ENCODE measurements at regions not wholly inside any gene's neighbourhood (a gene's known extent, or its start where the extent isn't known, plus 50 kb on each side); places are given as distances from the start of the nearest gene placed in this dataset.

- H3K27ac Mint-ChIP-seq, result no peak overlapping the region
- H3K27me3 Mint-ChIP-seq, result peaks cover 0 to 9% of the 10 kb centered on the region in 2 donors
- H3K4me3 Mint-ChIP-seq, result no peak overlapping the region
- ATAC-seq (replicated peaks), result no peak
- no peaks in the 10 kb centered on the region for H3K9me3 Mint-ChIP-seq
- no peak for DNase-seq
- no peaks in the 10 kb centered on the region for H3K36me3 Mint-ChIP-seq
- H3K4me1 Mint-ChIP-seq, result no peaks in the 10 kb centered on the region
Measured at GRCh38 chr20:34163307-34163706, 51.3 kb upstream of the EIF2S2 start.

DNA sequence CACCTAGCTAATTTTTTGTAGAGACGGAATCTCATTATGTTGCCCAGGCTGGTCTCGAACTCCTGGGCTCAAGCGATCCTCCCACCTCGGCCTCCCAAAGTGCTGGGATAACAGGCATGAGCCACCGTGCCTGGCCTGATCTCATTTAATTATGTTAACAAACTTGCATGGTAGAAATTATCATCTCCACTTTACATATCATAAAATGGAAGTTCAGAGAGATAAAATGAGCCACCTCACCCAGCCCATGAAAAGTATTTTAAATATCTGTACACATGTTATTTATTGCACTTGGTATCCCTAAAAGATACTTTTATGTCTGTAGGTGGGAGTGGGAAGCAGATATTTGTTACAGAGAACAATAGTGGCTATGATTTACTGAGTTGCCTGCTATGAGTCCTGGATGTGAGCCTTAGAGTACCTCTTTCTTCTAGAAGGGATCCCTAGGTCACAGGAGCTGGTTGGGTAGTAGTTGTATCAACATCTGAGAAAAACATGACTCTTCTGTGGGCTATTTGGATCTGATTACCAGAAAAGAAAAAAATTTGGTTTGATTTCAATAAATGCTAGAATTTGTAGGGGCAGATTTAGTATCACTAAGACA, 52.4 kb upstream of the EIF2S2 start:
- Mint-ChIP-seq H3K4me1 (no peaks in the 10 kb centered on the region), H3K36me3 (no peaks in the 10 kb centered on the region), H3K27ac (no peak overlapping the region), H3K27me3 (peaks cover 0 to 5% of the 10 kb centered on the region in 2 donors), H3K4me3 (no peak overlapping the region), H3K9me3 (no peaks in the 10 kb centered on the region)
- ATAC-seq (replicated peaks) (no peak), DNase-seq (no peak)

GRCh38 chr20:34165018-34165619, 53.1 kb upstream of the EIF2S2 start:
- Mint-ChIP-seq H3K27me3 (peaks cover 0 to 5% of the 10 kb centered on the region in 2 donors), H3K36me3 (no peaks in the 10 kb centered on the region), H3K9me3 (no peaks in the 10 kb centered on the region), H3K4me1 (no peaks in the 10 kb centered on the region), H3K27ac (no peak overlapping the region), H3K4me3 (no peak overlapping the region)
- ATAC-seq (replicated peaks), result no peak
- DNase-seq, result no peak

GRCh38 chr20:34171640-34172039, 59.6 kb upstream of the EIF2S2 start:
- ATAC-seq (replicated peaks) (no peak), DNase-seq (no peak)
- Mint-ChIP-seq H3K4me3 (no peak overlapping the region), H3K9me3 (no peaks in the 10 kb centered on the region), H3K27me3 (peaks cover 0 to 5% of the 10 kb centered on the region in 2 donors), H3K36me3 (no peaks in the 10 kb centered on the region), H3K4me1 (no peaks in the 10 kb centered on the region), H3K27ac (no peak overlapping the region)

- H3K4me1 Mint-ChIP-seq, result no peaks in the 10 kb centered on the region
- no peaks in the 10 kb centered on the region for H3K36me3 Mint-ChIP-seq
- no peak overlapping the region for H3K27ac Mint-ChIP-seq
- no peak overlapping the region for H3K4me3 Mint-ChIP-seq
- no peaks in the 10 kb centered on the region for H3K27me3 Mint-ChIP-seq
- no peak for ATAC-seq (replicated peaks)
- H3K9me3 Mint-ChIP-seq, result no peaks in the 10 kb centered on the region
- no peak for DNase-seq
Measured at GRCh38 chr20:34172926-34173325, 60.9 kb upstream of the EIF2S2 start.

GRCh38 chr20:34175079-34175478, 63.0 kb upstream of the EIF2S2 start:
- Mint-ChIP-seq H3K27ac (no peak overlapping the region), H3K36me3 (no peaks in the 10 kb centered on the region), H3K9me3 (no peaks in the 10 kb centered on the region), H3K4me1 (no peaks in the 10 kb centered on the region), H3K4me3 (no peak overlapping the region), H3K27me3 (peaks cover 0 to 4% of the 10 kb centered on the region in 2 donors)
- no peak for DNase-seq
- no peak for ATAC-seq (replicated peaks)

DNA sequence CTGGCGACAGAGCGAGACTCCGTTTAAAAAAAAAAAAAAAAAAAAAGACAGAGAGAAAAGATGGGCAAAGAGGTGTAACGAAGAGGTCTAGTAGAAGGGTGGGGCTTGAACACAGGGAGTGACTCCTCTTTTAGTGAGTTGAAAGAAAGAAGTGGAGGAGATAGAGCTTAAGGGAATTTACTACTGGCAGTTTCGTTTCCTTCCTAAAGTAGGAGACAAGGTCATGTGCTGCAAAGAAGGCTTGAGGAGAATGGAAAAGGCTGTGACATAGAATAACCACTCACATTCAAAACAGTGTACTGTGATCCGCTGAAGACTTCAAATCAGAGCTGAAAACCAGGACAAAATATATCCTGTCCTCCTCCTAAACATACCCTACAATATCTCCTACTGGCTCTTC, 63.8 kb upstream of the EIF2S2 start:
- no peaks in the 10 kb centered on the region for H3K4me1 Mint-ChIP-seq
- H3K27me3 Mint-ChIP-seq, result peaks cover 0 to 4% of the 10 kb centered on the region in 2 donors
- no peak overlapping the region for H3K27ac Mint-ChIP-seq
- no peaks in the 10 kb centered on the region for H3K36me3 Mint-ChIP-seq
- no peak for DNase-seq
- ATAC-seq (replicated peaks), result no peak
- no peaks in the 10 kb centered on the region for H3K9me3 Mint-ChIP-seq
- no peak overlapping the region for H3K4me3 Mint-ChIP-seq

DNA sequence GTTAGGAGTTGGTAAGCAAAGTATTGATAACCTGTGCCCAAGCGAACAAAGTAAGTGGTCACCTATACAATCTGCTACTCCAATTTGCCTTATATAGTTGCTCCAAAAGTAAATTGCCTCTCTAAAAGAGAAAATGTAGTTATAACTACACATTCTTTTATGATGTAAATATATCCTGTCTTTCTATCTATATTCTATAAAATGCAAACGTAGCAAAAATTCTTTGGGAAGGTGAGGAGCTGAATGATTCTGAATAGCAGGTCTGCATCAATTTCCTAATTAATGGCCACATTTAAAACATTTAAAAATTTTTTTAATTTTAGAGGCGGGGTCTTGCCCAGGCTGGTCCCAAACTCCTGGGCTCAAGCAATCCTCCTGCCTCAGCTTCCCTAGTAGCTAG, 64.2 kb upstream of the ASIP start:
- H3K27me3 Mint-ChIP-seq, result peaks cover 0 to 4% of the 10 kb centered on the region in 2 donors
- no peaks in the 10 kb centered on the region for H3K9me3 Mint-ChIP-seq
- H3K36me3 Mint-ChIP-seq, result no peaks in the 10 kb centered on the region
- no peak for DNase-seq
- no peak overlapping the region for H3K27ac Mint-ChIP-seq
- no peaks in the 10 kb centered on the region for H3K4me1 Mint-ChIP-seq
- no peak for ATAC-seq (replicated peaks)
- no peak overlapping the region for H3K4me3 Mint-ChIP-seq

DNA sequence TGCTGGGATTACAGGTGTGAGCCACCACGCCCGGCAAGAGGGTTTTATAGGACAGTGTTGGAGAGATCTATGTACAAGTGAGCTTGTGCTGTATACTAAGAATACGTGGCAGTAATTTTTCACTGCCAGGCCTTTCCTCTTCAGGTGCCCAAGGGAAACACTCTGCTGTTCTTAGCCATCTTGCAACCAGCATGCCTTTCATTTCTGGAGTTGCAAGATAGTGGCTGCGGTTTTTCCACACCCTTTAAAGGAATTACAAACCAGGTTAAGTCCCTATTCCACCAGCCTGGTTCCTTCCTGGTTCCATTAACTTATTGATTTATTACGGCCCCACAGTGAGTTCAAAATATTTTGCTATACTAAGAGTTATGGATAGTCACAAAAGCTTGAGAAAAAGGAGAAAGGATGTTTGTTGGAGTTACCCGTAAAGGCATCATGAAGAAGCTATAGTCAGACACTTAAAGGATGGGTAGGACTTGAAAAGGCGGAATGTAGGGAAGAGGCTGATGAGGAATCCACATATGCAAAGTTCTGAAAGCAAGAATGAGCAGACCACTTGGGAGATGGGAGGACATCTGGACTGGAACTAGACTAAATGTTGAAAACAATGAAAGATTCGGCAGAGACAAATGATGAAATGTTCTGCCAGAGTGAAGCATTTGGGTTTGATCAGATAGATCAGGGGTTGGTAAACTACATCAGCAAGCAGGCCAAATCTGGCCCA, 61.4 kb upstream of the ASIP start:
- H3K9me3 Mint-ChIP-seq, result no peaks in the 10 kb centered on the region
- ATAC-seq (replicated peaks) (no peak), DNase-seq (no peak)
- H3K4me1 Mint-ChIP-seq, result no peaks in the 10 kb centered on the region
- H3K27ac Mint-ChIP-seq, result no peak overlapping the region
- H3K27me3 Mint-ChIP-seq, result peaks cover 0 to 9% of the 10 kb centered on the region in 2 donors
- no peaks in the 10 kb centered on the region for H3K36me3 Mint-ChIP-seq
- no peak overlapping the region for H3K4me3 Mint-ChIP-seq

DNA sequence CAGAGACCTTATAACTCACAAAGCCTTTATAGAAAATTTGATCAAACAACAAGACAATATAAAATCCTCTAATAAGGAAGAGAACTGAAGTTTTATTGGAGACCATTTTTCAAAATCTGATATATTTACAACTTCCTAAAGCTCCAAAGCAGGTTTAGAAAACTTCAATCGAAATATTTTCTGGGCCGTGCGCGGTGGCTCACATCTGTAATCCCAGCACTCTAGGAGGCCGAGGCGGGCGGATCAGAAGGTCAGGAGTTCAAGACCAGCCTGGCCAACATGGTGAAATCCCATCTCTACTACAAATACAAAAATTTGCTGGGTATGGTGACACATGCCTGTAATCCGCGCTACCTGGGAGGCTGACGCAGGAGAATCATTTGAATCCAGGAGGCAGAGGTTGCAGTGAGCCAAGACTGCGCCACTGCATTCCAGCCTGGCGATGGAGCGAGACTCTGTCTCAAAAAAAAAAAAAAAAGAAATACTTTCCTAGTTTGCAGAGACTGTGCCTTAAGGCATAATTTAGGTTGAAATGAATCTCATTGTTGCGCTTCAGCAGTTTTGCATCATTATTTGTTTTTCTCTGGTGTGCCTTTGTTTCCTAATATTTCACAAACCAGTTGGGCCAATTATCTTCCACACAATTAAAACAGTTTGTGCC, 60.6 kb upstream of the ASIP start:
- Mint-ChIP-seq H3K4me3 (no peak overlapping the region), H3K27me3 (peaks cover 0 to 9% of the 10 kb centered on the region in 2 donors), H3K36me3 (no peaks in the 10 kb centered on the region), H3K9me3 (no peaks in the 10 kb centered on the region), H3K27ac (no peak overlapping the region), H3K4me1 (peaks cover 0 to 3% of the 10 kb centered on the region in 2 donors)
- ATAC-seq (replicated peaks) (no peak), DNase-seq (no peak)

GRCh38 chr20:34181484-34181883, 59.7 kb upstream of the ASIP start:
- DNase-seq, result no peak
- peaks cover 0 to 9% of the 10 kb centered on the region in 2 donors for H3K27me3 Mint-ChIP-seq
- no peaks in the 10 kb centered on the region for H3K36me3 Mint-ChIP-seq
- H3K4me1 Mint-ChIP-seq, result peaks cover 0 to 5% of the 10 kb centered on the region in 2 donors
- H3K27ac Mint-ChIP-seq, result no peak overlapping the region
- no peak for ATAC-seq (replicated peaks)
- H3K9me3 Mint-ChIP-seq, result no peaks in the 10 kb centered on the region
- H3K4me3 Mint-ChIP-seq, result no peak overlapping the region

- H3K4me1 Mint-ChIP-seq, result peaks cover 0 to 5% of the 10 kb centered on the region in 2 donors
- peak in 1 of 2 donors; percentile 27 for ATAC-seq (replicated peaks)
- H3K4me3 Mint-ChIP-seq, result no peak overlapping the region
- H3K9me3 Mint-ChIP-seq, result no peaks in the 10 kb centered on the region
- H3K27me3 Mint-ChIP-seq, result peaks cover 13 to 19% of the 10 kb centered on the region in 2 donors
- H3K27ac Mint-ChIP-seq, result no peak overlapping the region
- no peak for DNase-seq
- H3K36me3 Mint-ChIP-seq, result no peaks in the 10 kb centered on the region
Measured at GRCh38 chr20:34185766-34186620, 55.2 kb upstream of the ASIP start.

DNA sequence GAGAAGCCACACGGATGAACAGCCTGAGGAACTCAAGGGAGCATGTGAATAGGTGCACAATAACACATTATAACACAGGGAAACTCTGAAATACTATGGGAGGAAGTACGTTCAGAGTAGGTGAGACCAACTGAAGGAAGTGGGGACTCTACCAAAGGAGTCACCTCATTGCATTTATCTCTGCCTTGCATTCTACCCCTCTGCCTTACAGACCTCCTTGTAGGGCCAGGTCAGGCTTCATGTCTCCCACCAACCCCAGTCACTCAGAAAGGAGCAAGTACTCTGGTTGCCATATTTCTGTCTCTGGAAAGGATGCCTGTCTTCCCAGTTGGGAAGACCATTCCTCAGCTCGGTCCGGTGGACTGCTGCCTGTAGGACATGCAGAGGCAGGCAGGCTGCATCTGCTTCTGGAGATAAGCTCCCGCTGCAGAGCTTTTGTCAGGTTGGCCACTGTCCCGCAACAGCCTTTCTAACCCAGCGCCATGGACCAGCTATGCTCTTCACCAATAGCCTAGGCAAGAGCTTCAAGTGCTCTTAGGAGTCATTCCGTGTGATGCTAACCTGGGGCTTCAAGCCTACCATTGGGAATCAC, 51.6 kb upstream of the ASIP start:
- Mint-ChIP-seq H3K36me3 (no peaks in the 10 kb centered on the region), H3K9me3 (no peaks in the 10 kb centered on the region), H3K27me3 (peaks cover 14 to 18% of the 10 kb centered on the region in 2 donors), H3K27ac (no peak overlapping the region), H3K4me3 (no peak overlapping the region), H3K4me1 (peaks cover 0 to 5% of the 10 kb centered on the region in 2 donors)
- ATAC-seq (replicated peaks) (no peak), DNase-seq (no peak)

DNA sequence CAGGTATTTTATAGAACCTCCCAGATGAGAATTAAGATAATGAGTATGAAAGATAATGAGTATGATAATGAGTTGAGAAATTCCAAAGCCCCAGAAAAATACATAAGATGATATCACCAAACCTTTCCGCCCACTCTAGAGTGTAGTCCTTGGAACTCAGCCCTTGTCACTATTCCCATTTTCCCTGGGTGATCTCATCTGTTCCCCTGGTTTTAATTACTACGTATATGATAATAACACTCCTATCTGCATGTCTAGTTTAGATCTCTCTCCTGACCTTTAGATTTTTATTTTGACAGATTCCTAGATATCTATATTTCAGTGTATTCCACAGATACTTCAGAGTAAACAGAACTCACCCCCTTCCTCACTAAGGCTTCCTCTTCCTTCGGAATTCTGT, 51.0 kb upstream of the ASIP start:
- DNase-seq (no peak), ATAC-seq (replicated peaks) (no peak)
- no peaks in the 10 kb centered on the region for H3K9me3 Mint-ChIP-seq
- no peak overlapping the region for H3K27ac Mint-ChIP-seq
- peaks cover 0 to 5% of the 10 kb centered on the region in 2 donors for H3K4me1 Mint-ChIP-seq
- H3K27me3 Mint-ChIP-seq, result peaks cover 18 to 20% of the 10 kb centered on the region in 2 donors
- H3K4me3 Mint-ChIP-seq, result no peak overlapping the region
- no peaks in the 10 kb centered on the region for H3K36me3 Mint-ChIP-seq
